GM19238 (cell line): ENCODE measurements at regions not wholly inside any gene's neighbourhood (a gene's known extent, or its start where the extent isn't known, plus 50 kb on each side); places are given as distances from the start of the nearest gene placed in this dataset.
"Not testable (repeated sequence)": the region's sequence is repeated elsewhere in the genome, so short reads cannot be mapped to it uniquely, and the experiment has no call there.

Experiments used
- DNase-seq: peaks from one replicate; pipeline ENCODE4 v3.0.0; 2011; ENCODE audit warnings: low spot score; ENCODE audit not compliant: insufficient read length

- no peak for DNase-seq
Observed at GRCh38 chr5:106843812-106844416, 826.8 kb downstream of the EFNA5 start.

- DNase-seq, result no peak
Observed at GRCh38 chr5:106833517-106833916, 837.2 kb downstream of the EFNA5 start.

DNA sequence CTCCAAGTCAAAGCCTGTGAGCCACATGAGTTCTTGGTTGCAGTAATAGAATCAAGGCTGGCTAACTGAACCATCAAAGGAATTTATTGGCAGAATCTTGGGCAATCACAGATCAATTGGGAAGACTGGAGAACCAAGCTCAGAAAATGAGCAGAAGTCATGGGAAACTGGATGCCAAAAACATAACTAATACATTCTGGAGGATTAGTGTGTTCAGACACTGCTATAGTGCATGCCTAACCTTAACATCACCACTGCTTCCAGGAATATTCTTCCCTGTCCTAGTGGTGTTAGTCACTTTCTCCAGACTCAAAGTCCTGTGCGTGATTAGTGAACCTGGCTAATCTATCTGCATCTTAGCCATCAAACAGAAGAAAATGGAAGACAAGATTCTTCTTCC, 843.7 kb downstream of the EFNA5 start:
- DNase-seq, result no peak

DNA sequence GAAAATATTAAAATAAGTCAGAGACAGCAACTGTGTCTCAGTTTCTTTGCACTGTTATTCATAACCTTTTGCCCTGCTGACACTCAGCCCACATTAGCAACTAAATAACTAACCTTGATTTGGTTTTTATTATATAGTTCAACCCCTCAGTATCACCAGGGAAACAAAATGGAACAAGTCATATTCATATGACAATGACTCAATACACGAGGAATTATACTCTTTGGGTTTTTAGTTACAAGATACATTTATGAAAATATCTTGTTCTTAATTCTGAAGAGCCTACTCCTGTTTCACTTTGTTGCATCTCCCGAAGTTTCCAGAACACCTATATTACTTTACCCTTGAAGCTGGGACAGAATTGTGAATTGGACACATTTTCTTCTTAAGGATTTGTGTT, 845.4 kb downstream of the EFNA5 start:
- no peak for DNase-seq

GRCh38 chr5:106822851-106823250, 847.9 kb downstream of the EFNA5 start:
- DNase-seq, result no peak

DNA sequence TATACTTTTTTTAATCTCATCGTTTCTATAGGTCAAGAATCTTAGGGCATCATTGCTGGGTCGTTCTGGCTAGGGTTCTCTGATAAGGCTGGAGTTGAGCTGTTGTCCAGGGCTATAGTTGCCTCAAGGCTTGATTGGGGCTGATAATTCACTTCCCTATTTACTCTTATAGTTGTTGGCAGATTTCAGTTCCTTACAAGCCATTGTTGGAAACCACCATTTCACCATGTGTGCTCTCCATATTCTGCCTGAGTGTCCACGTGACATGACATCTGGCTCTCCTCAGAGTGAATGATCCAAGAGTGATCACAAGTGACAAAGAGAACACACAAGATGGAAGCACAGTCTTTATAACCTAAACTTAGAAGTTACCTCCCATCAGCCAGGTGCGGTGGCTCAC, 852.2 kb downstream of the EFNA5 start:
- no peak for DNase-seq

GRCh38 chr5:106814961-106815360, 855.8 kb downstream of the EFNA5 start:
- no peak for DNase-seq

GRCh38 chr5:106801554-106801953, 869.2 kb downstream of the EFNA5 start:
- DNase-seq, result no peak

GRCh38 chr5:106797996-106798395, 872.7 kb downstream of the EFNA5 start:
- DNase-seq, result no peak

GRCh38 chr5:106796081-106796480, 874.7 kb downstream of the EFNA5 start:
- DNase-seq, result no peak

- no peak for DNase-seq
Observed at GRCh38 chr5:106784846-106785245, 885.9 kb downstream of the EFNA5 start.

- no peak for DNase-seq
Observed at GRCh38 chr5:106780355-106780754, 890.4 kb downstream of the EFNA5 start.

GRCh38 chr5:106776515-106776914, 894.2 kb downstream of the EFNA5 start:
- DNase-seq, result not testable (repeated sequence)

DNA sequence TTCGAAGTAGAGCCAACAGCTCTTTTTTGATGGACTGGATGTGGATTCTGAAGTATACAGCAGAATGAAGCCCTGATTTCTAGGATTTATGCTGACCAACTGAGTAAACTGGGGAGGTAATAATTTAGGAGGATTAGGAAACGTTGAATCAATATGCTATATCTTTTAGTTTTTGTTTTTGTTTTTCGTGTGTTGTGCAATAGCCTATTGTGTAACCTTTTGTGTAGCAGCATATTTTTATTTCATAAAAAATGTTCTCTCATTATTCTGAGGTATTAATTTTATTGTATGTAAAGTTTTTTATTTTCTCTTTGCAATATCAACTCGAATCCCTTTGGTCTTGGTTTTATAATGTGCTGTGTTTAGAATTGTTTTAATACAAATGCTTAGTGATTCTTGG, 902.3 kb downstream of the EFNA5 start:
- no peak for DNase-seq

DNA sequence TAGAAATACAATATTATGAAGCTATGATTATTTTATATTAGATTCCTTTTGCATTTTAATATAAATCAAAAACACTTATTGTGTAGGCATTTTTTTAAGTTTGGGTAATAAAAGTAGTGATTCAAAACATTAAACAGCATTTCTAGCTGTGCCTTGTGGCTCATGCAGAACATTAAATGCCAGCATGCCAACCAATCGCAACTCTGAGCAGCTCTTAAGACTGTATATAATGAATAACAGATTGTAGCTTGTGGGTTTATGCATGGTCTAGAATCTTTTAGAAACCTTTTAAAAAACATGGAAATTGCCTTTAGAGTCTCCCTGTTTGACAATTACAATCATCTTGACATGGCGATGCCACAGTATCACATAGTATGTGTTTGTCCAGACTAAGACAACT, 903.8 kb downstream of the EFNA5 start:
- no peak for DNase-seq

DNA sequence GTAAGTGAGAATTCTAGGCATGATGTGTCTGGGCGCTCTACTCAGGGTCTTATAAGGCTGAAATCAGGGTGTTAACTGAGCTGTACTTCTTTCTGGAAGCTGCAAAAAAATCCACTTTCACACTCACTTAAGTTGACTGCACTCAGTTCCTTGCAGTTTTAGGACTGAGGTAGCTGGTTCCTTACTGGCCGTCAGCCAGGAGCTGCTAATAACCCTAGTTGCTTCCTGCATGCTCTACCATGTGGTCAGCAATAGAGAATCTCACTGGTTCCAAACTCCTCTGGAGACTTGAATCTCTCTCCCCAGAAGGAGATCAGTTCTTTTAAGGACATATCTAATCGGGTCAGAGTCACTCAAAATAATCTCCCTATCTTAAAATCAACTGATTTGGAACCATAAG, 911.2 kb downstream of the EFNA5 start:
- no peak for DNase-seq

- no peak for DNase-seq
Observed at GRCh38 chr5:106759152-106759551, 911.6 kb downstream of the EFNA5 start.

- no peak for DNase-seq
Observed at GRCh38 chr5:106757672-106758071, 913.1 kb downstream of the EFNA5 start.

DNA sequence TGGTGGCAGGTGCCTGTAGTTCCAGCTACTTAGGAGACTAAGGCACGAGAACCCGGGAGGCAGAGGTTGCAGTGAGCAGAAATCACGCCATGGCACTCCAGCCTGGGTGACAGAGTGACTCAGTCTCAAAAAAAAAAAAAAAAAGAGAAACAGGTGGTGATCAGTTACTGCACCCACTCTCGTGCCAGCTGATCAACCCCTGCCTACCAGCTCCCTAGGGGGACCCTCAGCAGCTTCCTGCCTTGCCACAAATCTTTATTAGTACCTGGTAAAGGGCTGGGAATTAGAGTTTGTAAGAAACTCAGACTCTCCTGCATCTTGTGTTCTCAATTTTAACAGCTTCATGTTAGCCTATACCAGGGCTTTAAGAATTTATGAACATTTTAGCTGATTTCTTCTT, 914.9 kb downstream of the EFNA5 start:
- no peak for DNase-seq

GRCh38 chr5:106755066-106755465, 915.7 kb downstream of the EFNA5 start:
- DNase-seq, result no peak

DNA sequence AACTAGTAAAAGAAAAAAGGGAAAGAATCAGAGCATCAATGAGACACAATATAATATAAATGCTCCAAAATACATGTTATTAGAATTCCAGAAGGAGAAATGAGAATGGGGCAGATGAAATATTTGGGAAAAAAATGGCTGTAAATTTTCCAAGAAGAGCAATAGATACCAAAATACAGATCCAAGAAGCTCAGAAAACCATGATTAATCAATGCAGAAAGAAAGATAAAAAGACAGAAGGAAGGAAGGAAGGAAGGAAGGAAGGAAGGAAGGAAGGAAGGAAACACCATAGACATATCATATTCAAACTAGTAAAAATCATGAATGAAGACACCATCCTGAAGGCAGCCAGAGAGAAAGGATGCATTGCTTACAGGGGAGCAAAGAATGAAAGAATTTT, 920.9 kb downstream of the EFNA5 start:
- DNase-seq, result no peak

DNA sequence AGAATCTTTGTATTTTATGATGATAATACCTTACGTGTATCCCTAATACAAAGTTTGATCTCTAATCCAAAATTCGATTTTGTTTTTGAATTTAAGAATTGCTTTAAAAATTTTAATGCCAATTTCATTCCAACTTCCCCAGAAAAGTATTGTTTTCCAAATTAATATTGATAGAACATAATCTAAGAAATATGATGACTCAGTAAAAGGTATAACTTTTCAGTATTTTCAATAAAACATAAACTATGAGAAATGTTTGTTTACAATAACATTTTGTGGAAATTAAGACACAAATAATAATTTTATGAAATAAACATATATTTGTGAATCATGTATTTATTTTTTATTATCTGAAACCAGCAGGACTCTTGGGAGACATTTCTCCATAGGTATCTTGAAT, 931.6 kb downstream of the EFNA5 start:
- no peak for DNase-seq

DNA sequence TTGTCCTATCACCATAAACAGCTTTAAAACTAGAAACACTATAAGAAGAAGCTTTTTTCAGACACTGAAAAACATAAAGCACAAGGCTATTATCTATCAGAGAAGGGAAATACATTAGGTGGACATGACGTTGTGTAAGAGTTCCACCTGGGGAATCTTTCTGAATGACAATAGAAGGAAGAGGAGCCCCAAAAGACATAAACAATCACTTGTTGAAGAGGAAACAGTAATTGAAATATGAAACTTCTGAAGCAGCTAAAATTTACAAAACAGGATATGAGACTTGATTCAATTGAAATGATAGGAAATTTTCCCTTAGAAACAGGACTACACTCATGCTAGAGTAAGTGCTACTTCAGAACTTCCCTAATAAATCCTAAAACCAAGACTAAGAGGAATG, 933.6 kb downstream of the EFNA5 start:
- DNase-seq, result no peak

GRCh38 chr5:106732624-106733023, 938.1 kb downstream of the EFNA5 start:
- no peak for DNase-seq
